DOHH2 (cell line): ENCODE measurements at regions not wholly inside any gene's neighbourhood (a gene's known extent, or its start where the extent isn't known, plus 50 kb on each side); places are given as distances from the start of the nearest gene placed in this dataset.

Experiments used
- EZH2phosphoT487 ChIP-seq: fragments of 200-600 bp; sonication (generic); IDR thresholded peaks from 2 replicates; pipeline ENCODE4 v1.6.1; 2017; ENCODE audit warnings: borderline replicate concordance, mild to moderate bottlenecking, antibody characterized with exemption, low read length, moderate library complexity, mixed read lengths
- TF ChIP-seq, protein P1 (sequence below): fragments of 200-600 bp; sonication (generic); IDR thresholded peaks from one replicate; pipeline ENCODE4 v1.5.1; 2014; ENCODE audit warnings: antibody characterized with exemption, mild to moderate bottlenecking, low read depth, low read length; ENCODE audit not compliant: poor library complexity, severe bottlenecking

DNA sequence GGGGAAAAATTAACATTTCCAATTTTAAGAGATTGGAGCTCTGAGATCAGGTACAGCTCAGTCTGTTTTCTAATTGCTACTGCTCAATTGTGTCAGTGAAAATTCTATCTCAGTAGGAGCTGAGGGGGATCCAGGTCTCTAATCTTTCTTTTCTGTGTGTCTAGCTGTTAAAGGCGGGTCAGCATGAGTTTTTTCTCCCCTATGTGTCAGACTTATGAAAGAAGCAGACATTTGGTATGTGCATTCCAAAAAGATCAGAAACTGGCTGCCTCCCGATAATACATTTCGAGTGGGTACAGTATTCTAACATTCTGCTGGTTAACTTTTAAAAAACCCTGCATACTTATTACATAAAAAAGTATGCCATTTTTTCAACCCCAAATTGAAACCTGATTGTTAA lies 72.4 kb downstream of the PCDH7 start:
- TF ChIP-seq, protein P1, sequence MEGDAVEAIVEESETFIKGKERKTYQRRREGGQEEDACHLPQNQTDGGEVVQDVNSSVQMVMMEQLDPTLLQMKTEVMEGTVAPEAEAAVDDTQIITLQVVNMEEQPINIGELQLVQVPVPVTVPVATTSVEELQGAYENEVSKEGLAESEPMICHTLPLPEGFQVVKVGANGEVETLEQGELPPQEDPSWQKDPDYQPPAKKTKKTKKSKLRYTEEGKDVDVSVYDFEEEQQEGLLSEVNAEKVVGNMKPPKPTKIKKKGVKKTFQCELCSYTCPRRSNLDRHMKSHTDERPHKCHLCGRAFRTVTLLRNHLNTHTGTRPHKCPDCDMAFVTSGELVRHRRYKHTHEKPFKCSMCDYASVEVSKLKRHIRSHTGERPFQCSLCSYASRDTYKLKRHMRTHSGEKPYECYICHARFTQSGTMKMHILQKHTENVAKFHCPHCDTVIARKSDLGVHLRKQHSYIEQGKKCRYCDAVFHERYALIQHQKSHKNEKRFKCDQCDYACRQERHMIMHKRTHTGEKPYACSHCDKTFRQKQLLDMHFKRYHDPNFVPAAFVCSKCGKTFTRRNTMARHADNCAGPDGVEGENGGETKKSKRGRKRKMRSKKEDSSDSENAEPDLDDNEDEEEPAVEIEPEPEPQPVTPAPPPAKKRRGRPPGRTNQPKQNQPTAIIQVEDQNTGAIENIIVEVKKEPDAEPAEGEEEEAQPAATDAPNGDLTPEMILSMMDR, result no peak
- TF ChIP-seq EZH2phosphoT487, result no peak
